GDM1 (cell line): ENCODE measurements at regions not wholly inside any gene's neighbourhood (a gene's known extent, or its start where the extent isn't known, plus 50 kb on each side); places are given as distances from the start of the nearest gene placed in this dataset.
"Not testable (repeated sequence)": the region's sequence is repeated elsewhere in the genome, so short reads cannot be mapped to it uniquely, and the experiment has no call there.

Source experiments
- DNase-seq: peaks from one replicate; lab custom pipeline; 2025; lab: John Stamatoyannopoulos, UW

GRCh38 chr6:22748681-22749080 is 179.3 kb downstream of the HDGFL1 start:
- no peak for DNase-seq

GRCh38 chr6:22749696-22750095 is 180.3 kb downstream of the HDGFL1 start:
- no peak for DNase-seq

GRCh38 chr6:22751223-22751622 is 181.9 kb downstream of the HDGFL1 start:
- DNase-seq = no peak

- no peak for DNase-seq
These were observed 183.2 kb downstream of the HDGFL1 start for GRCh38 chr6:22752522-22752921.

- no peak for DNase-seq
These were observed 184.7 kb downstream of the HDGFL1 start for GRCh38 chr6:22754061-22754460.

GRCh38 chr6:22755605-22756004 is 186.2 kb downstream of the HDGFL1 start:
- no peak for DNase-seq

GRCh38 chr6:22756365-22756764 is 187.0 kb downstream of the HDGFL1 start:
- DNase-seq = no peak

GRCh38 chr6:22764496-22764895 is 195.1 kb downstream of the HDGFL1 start:
- no peak for DNase-seq

- DNase-seq = no peak
These were observed 195.6 kb downstream of the HDGFL1 start for GRCh38 chr6:22765015-22765414.

GRCh38 chr6:22766979-22767378 is 197.6 kb downstream of the HDGFL1 start:
- DNase-seq = no peak

GRCh38 chr6:22770054-22770453 is 200.7 kb downstream of the HDGFL1 start:
- DNase-seq = no peak

- DNase-seq = no peak
These were observed 204.8 kb downstream of the HDGFL1 start for GRCh38 chr6:22774129-22774528.

- DNase-seq = not testable (repeated sequence)
These were observed 209.1 kb downstream of the HDGFL1 start for GRCh38 chr6:22778438-22778837.

- DNase-seq = no peak
These were observed 209.7 kb downstream of the HDGFL1 start for GRCh38 chr6:22779062-22779461.

GRCh38 chr6:22783931-22784330 is 214.6 kb downstream of the HDGFL1 start:
- DNase-seq = no peak

- DNase-seq = no peak
These were observed 215.4 kb downstream of the HDGFL1 start for GRCh38 chr6:22784601-22785410.

- DNase-seq = no peak
These were observed 218.7 kb downstream of the HDGFL1 start for GRCh38 chr6:22788038-22788437.

- DNase-seq = no peak
These were observed 219.9 kb downstream of the HDGFL1 start for GRCh38 chr6:22789315-22789714.

- DNase-seq = no peak
These were observed 225.5 kb downstream of the HDGFL1 start for GRCh38 chr6:22794844-22795243.

- no peak for DNase-seq
These were observed 231.1 kb downstream of the HDGFL1 start for GRCh38 chr6:22800451-22800850.

- DNase-seq = no peak
These were observed 232.5 kb downstream of the HDGFL1 start for GRCh38 chr6:22801831-22802230.

GRCh38 chr6:22804620-22805261 is 235.4 kb downstream of the HDGFL1 start:
- DNase-seq = no peak

- no peak for DNase-seq
These were observed 237.9 kb downstream of the HDGFL1 start for GRCh38 chr6:22807261-22807660.

- DNase-seq = no peak
These were observed 238.5 kb downstream of the HDGFL1 start for GRCh38 chr6:22807818-22808217.
